GM12878 (cell line): ENCODE measurements at regions not wholly inside any gene's neighbourhood (a gene's known extent, or its start where the extent isn't known, plus 50 kb on each side); places are given as distances from the start of the nearest gene placed in this dataset.

Experiments
- ATAC-seq: fragments of 200-7000 bp; cut with Tn5 transposase; 3 replicates; pipeline ENCODE4 v1.9.1; 2020; ENCODE audit warnings: mild to moderate bottlenecking, moderate library complexity
- BruUV-seq: library from RNA; stranded (reverse); fragments of 400-500 nt; replicated peaks from 2 replicates; lab custom pipeline; 2021; lab: Mats Ljungman, UMichigan
- CTCF ChIA-PET: fragments of 300-600 bp; sonication (Branson Sonifier 250); formaldehyde crosslinking; extraction: SDS; loops from one replicate; lab custom pipeline; 2021; ENCODE audit warnings: inconsistent platforms; lab: Yijun Ruan, JAX
- POLR2A ChIA-PET: fragments of 350-600 bp; formaldehyde crosslinking; extraction: SDS; loops from one replicate; lab custom pipeline; 2021; ENCODE audit warnings: inconsistent platforms; lab: Charles Lee
- RAD21 ChIA-PET: fragments of 300-600 bp; sonication (Branson Sonifier 250); formaldehyde crosslinking; loops from one replicate; lab custom pipeline; 2023; ENCODE audit warnings: antibody characterized with exemption; ENCODE audit not compliant: unreplicated experiment; lab: Charles Lee
- SMC1A ChIA-PET: fragments of 300-600 bp; sonication (Branson Sonifier 250); formaldehyde crosslinking; loops from one replicate; lab custom pipeline; 2023; ENCODE audit not compliant: unreplicated experiment, uncharacterized antibody; lab: Charles Lee
- DNase-seq: peaks from one replicate; pipeline ENCODE4 v3.0.0-alpha.2; 2011; ENCODE audit warnings: low read depth, low spot score
- FAIRE-seq: peaks from 3 replicates; lab custom pipeline; 2011; peaks lifted over from hg19 to GRCh38; lab: Jason Lieb, UNC
- H2AFZ ChIP-seq: 2 replicates; pipeline ENCODE4 v1.6.0; 2011; ENCODE audit warnings: low read depth, low read length, control low read depth; ENCODE audit not compliant: control insufficient read depth
- H3K27ac ChIP-seq: 2 replicates; pipeline ENCODE4 v1.5.1; 2011; ENCODE audit warnings: control low read depth; ENCODE audit not compliant: control insufficient read depth, insufficient read depth
- H3K27me3 ChIP-seq, 2 experiments: replicated peaks in 1 of 2; 2 replicates each; pipeline versions ENCODE4 v1.6.0 to v1.6.1; 2011; ENCODE audit warnings: low read length in 1 of 2; ENCODE audit not compliant: control insufficient read depth in 2 of 2, insufficient read depth in 2 of 2
- H3K36me3 ChIP-seq, 2 experiments: 2 replicates each; pipeline ENCODE4 v1.5.1; 2011; ENCODE audit warnings: low read length in 1 of 2; ENCODE audit not compliant: control insufficient read depth in 2 of 2, insufficient read depth in 2 of 2
- H3K4me1 ChIP-seq: 2 replicates; pipeline ENCODE4 v1.6.1; 2011; ENCODE audit warnings: mild to moderate bottlenecking, low read length, moderate library complexity, mixed read lengths; ENCODE audit not compliant: control insufficient read depth, insufficient read depth
- H3K4me2 ChIP-seq: 2 replicates; pipeline ENCODE4 v1.6.0; 2011; ENCODE audit warnings: control low read depth; ENCODE audit not compliant: control insufficient read depth, insufficient read depth
- H3K4me3 ChIP-seq: fragments of 200-600 bp; sonication (generic); 2 replicates; pipeline ENCODE4 v1.5.1; 2016
- H3K79me2 ChIP-seq: 2 replicates; pipeline ENCODE4 v1.6.0; 2011; ENCODE audit warnings: low read length; ENCODE audit not compliant: control insufficient read depth, insufficient read depth
- H3K9ac ChIP-seq: 2 replicates; pipeline ENCODE4 v1.8.0; 2011; ENCODE audit warnings: low read length, control low read depth, mixed read lengths; ENCODE audit not compliant: control insufficient read depth, insufficient read depth
- H3K9me3 ChIP-seq: replicated peaks from 3 replicates; pipeline ENCODE4 v1.5.1; 2011; ENCODE audit warnings: mild to moderate bottlenecking, low read length; ENCODE audit not compliant: control insufficient read depth, insufficient read depth
- H4K20me1 ChIP-seq: 2 replicates; pipeline ENCODE4 v1.6.0; 2011; ENCODE audit not compliant: control insufficient read depth, insufficient read depth
- CEBPZ ChIP-seq: fragments of 150-350 bp; IDR thresholded peaks from 2 replicates; pipeline ENCODE4 v1.6.1; 2016; ENCODE audit warnings: low read depth, low read length
- FOS ChIP-seq: IDR thresholded peaks from 3 replicates; pipeline ENCODE4 v1.6.1; 2011; ENCODE audit warnings: borderline replicate concordance; ENCODE audit not compliant: insufficient read length; ENCODE audit errors: extremely low read depth
- IKZF2 ChIP-seq, 2 experiments: fragments of 450-650 bp; IDR thresholded peaks; 2 replicates each; pipeline ENCODE4 v1.6.1; 2017; ENCODE audit warnings: mild to moderate bottlenecking in 2 of 2, moderate library complexity in 2 of 2
- MEF2B ChIP-seq: fragments of 450-650 bp; IDR thresholded peaks from 2 replicates; pipeline ENCODE4 v1.6.1; 2018; ENCODE audit warnings: mild to moderate bottlenecking, moderate library complexity; ENCODE audit not compliant: partially characterized antibody, poor library complexity, severe bottlenecking
- MTA2 ChIP-seq: fragments of 450-650 bp; IDR thresholded peaks from 2 replicates; pipeline ENCODE4 v1.6.1; 2016; ENCODE audit warnings: low read depth, mild to moderate bottlenecking, moderate library complexity
- PKNOX1 ChIP-seq: fragments of 450-650 bp; IDR thresholded peaks from 2 replicates; pipeline ENCODE4 v1.6.1; 2016; ENCODE audit warnings: mild to moderate bottlenecking
- POU2F2 ChIP-seq: IDR thresholded peaks from 3 replicates; pipeline ENCODE4 v1.6.1; 2011; ENCODE audit warnings: low read depth, mild to moderate bottlenecking, low read length, borderline replicate concordance
- RELB ChIP-seq: fragments of 450-650 bp; IDR thresholded peaks from 2 replicates; pipeline ENCODE4 v1.6.1; 2017; ENCODE audit warnings: low read depth, mild to moderate bottlenecking, moderate library complexity
- SKIL ChIP-seq: fragments of 450-650 bp; IDR thresholded peaks from 2 replicates; pipeline ENCODE4 v1.6.1; 2017; ENCODE audit warnings: mild to moderate bottlenecking, low read depth, inconsistent platforms; ENCODE audit not compliant: poor library complexity, severe bottlenecking
- SMAD5 ChIP-seq: IDR thresholded peaks from 2 replicates; pipeline ENCODE4 v1.6.1; 2016; ENCODE audit warnings: antibody characterized with exemption, low read depth
- WGBS: methylation state at CpG from one replicate; pipeline ENCODE4 v1.1.6; 2016; ENCODE audit warnings: low lambda C conversion rate; ENCODE audit not compliant: insufficient replicate concordance, insufficient coverage; ENCODE audit errors: missing lambda C conversion rate; 5-methylcytosine and 5-hydroxymethylcytosine counted together
- in situ Hi-C: fragments of 300-500 bp; cut with MboI; formaldehyde crosslinking; loops from 9 replicates; pipeline ENCODE4 v1.14.3; 2018; ENCODE audit warnings: mixed read lengths
- intact Hi-C: fragments of 100-400 bp; cut with micrococcal nuclease; formaldehyde crosslinking; loops from one replicate; pipeline ENCODE4 v1.14.2; 2022; ENCODE audit not compliant: unreplicated experiment

GRCh38 chr14:97420211-97420610 lies 623.0 kb downstream of the VRK1 start:
- intact Hi-C loops = no loop called here
- WGBS = 31% methylated on average over 6 of the region's 6 CpGs
- Histone ChIP-seq H3K4me2 (no peak overlapping the region), H4K20me1 (no peaks in the 10 kb centered on the region), H2AFZ (no peak overlapping the region), H3K9me3 (no peaks in the 10 kb centered on the region; the same call in 1 of the 3 replicates), H3K4me1 (peaks cover 3% of the 10 kb centered on the region; the same call in 1 of the 2 replicates), H3K27ac (no peak overlapping the region; the same call in 1 of the 2 replicates), H3K27me3 (no peaks in the 10 kb centered on the region), H3K4me3 (no peak overlapping the region), H3K9ac (no peak overlapping the region), H3K79me2 (no peaks in the 10 kb centered on the region), H3K36me3 (no peaks in the 10 kb centered on the region)
- no TSS peak for BruUV-seq
- ChIA-PET CTCF (interaction anchor here (1.1 kb wide), 1 partner anchor 120 kb away, joined by 3 read pairs; no protein-coding TSS in a partner anchor), SMC1A (interaction anchor here (11.6 kb wide), 1 partner anchor 15 kb away, joined by 88 read pairs; no protein-coding TSS in a partner anchor), POLR2A (no interaction called here), RAD21 (interaction anchor here (1.0 to 1.3 kb wide), 2 partner anchors 12 to 13 kb away, joined by 3 to 4 read pairs; no protein-coding TSS in a partner anchor)
- DNase-seq (no peak), FAIRE-seq (no peak), ATAC-seq (no peak)
- TF ChIP-seq IKZF2 (IDR thresholded peaks at IDR 0.05) (peak; percentile 28 to 35; a peak in 2 of 4 replicates), FOS (no peak), CEBPZ (no peak), RELB (peak; percentile 28; the same call in 1 of the 2 replicates), SMAD5 (no peak), PKNOX1 (no peak), POU2F2 (no peak), MEF2B (peak; percentile 87), SKIL (peak; percentile 15), MTA2 (peak; percentile 36; the same call in 1 of the 2 replicates)
- in situ Hi-C loops = no loop called here
